HG03066 (cell line): ENCODE measurements at regions not wholly inside any gene's neighbourhood (a gene's known extent, or its start where the extent isn't known, plus 50 kb on each side); places are given as distances from the start of the nearest gene placed in this dataset.

Source experiments
- ATAC-seq: cut with Tn5 transposase; IDR thresholded peaks from one replicate; pipeline ENCODE4 v1.9.1; 2021; ENCODE audit warnings: low read depth; ENCODE audit not compliant: unreplicated experiment

- ATAC-seq: no peak
These were observed 159.4 kb downstream of the KLF5 start for GRCh38 chr13:73218181-73218580.

- no peak for ATAC-seq
These were observed 157.6 kb downstream of the KLF5 start for GRCh38 chr13:73216381-73216831.

GRCh38 chr13:73215823-73216222 lies 157.0 kb downstream of the KLF5 start:
- no peak for ATAC-seq

- no peak for ATAC-seq
These were observed 153.7 kb downstream of the KLF5 start for GRCh38 chr13:73212482-73212881.

- no peak for ATAC-seq
These were observed 151.5 kb downstream of the KLF5 start for GRCh38 chr13:73210218-73210883.

GRCh38 chr13:73204952-73205351 lies 146.1 kb downstream of the KLF5 start:
- ATAC-seq: no peak

GRCh38 chr13:73201626-73202025 lies 142.8 kb downstream of the KLF5 start:
- ATAC-seq: no peak

GRCh38 chr13:73198991-73199411 lies 140.2 kb downstream of the KLF5 start:
- no peak for ATAC-seq

- no peak for ATAC-seq
These were observed 136.3 kb downstream of the KLF5 start for GRCh38 chr13:73195091-73195490.

GRCh38 chr13:73194310-73194709 lies 135.5 kb downstream of the KLF5 start:
- no peak for ATAC-seq

GRCh38 chr13:73193554-73193953 lies 134.7 kb downstream of the KLF5 start:
- no peak for ATAC-seq

GRCh38 chr13:73190477-73190876 lies 131.7 kb downstream of the KLF5 start:
- no peak for ATAC-seq

GRCh38 chr13:73189776-73190175 lies 131.0 kb downstream of the KLF5 start:
- no peak for ATAC-seq

- no peak for ATAC-seq
These were observed 130.6 kb downstream of the KLF5 start for GRCh38 chr13:73189362-73189761.

- no peak for ATAC-seq
These were observed 128.3 kb downstream of the KLF5 start for GRCh38 chr13:73187106-73187505.

- ATAC-seq: no peak
These were observed 121.0 kb downstream of the KLF5 start for GRCh38 chr13:73179650-73180274.

GRCh38 chr13:73177916-73178565 lies 119.2 kb downstream of the KLF5 start:
- ATAC-seq: no peak

- ATAC-seq: no peak
These were observed 118.2 kb downstream of the KLF5 start for GRCh38 chr13:73177017-73177416.

GRCh38 chr13:73174521-73175010 lies 115.8 kb downstream of the KLF5 start:
- ATAC-seq: no peak

- ATAC-seq: no peak
These were observed 114.5 kb downstream of the KLF5 start for GRCh38 chr13:73173279-73173811.

GRCh38 chr13:73171926-73172325 lies 113.1 kb downstream of the KLF5 start:
- no peak for ATAC-seq
